GM12878 (cell line): ENCODE measurements at regions not wholly inside any gene's neighbourhood (a gene's known extent, or its start where the extent isn't known, plus 50 kb on each side); places are given as distances from the start of the nearest gene placed in this dataset.

ENCODE experiments used
- ATAC-seq: fragments of 200-7000 bp; cut with Tn5 transposase; 3 replicates; pipeline ENCODE4 v1.9.1; 2020; ENCODE audit warnings: mild to moderate bottlenecking, moderate library complexity
- BruUV-seq: library from RNA; stranded (reverse); fragments of 400-500 nt; replicated peaks from 2 replicates; lab custom pipeline; 2021; lab: Mats Ljungman, UMichigan
- CTCF ChIA-PET: fragments of 300-600 bp; sonication (Branson Sonifier 250); formaldehyde crosslinking; extraction: SDS; loops from one replicate; lab custom pipeline; 2021; ENCODE audit warnings: inconsistent platforms; lab: Yijun Ruan, JAX
- POLR2A ChIA-PET: fragments of 350-600 bp; formaldehyde crosslinking; extraction: SDS; loops from one replicate; lab custom pipeline; 2021; ENCODE audit warnings: inconsistent platforms; lab: Charles Lee
- RAD21 ChIA-PET: fragments of 300-600 bp; sonication (Branson Sonifier 250); formaldehyde crosslinking; loops from one replicate; lab custom pipeline; 2023; ENCODE audit warnings: antibody characterized with exemption; ENCODE audit not compliant: unreplicated experiment; lab: Charles Lee
- SMC1A ChIA-PET: fragments of 300-600 bp; sonication (Branson Sonifier 250); formaldehyde crosslinking; loops from one replicate; lab custom pipeline; 2023; ENCODE audit not compliant: unreplicated experiment, uncharacterized antibody; lab: Charles Lee
- DNase-seq: peaks from one replicate; pipeline ENCODE4 v3.0.0-alpha.2; 2011; ENCODE audit warnings: low read depth, low spot score
- FAIRE-seq: peaks from 3 replicates; lab custom pipeline; 2011; peaks lifted over from hg19 to GRCh38; lab: Jason Lieb, UNC
- H2AFZ ChIP-seq: 2 replicates; pipeline ENCODE4 v1.6.0; 2011; ENCODE audit warnings: low read depth, low read length, control low read depth; ENCODE audit not compliant: control insufficient read depth
- H3K27ac ChIP-seq: 2 replicates; pipeline ENCODE4 v1.5.1; 2011; ENCODE audit warnings: control low read depth; ENCODE audit not compliant: control insufficient read depth, insufficient read depth
- H3K27me3 ChIP-seq, 2 experiments: replicated peaks in 1 of 2; 2 replicates each; pipeline versions ENCODE4 v1.6.0 to v1.6.1; 2011; ENCODE audit warnings: low read length in 1 of 2; ENCODE audit not compliant: control insufficient read depth in 2 of 2, insufficient read depth in 2 of 2
- H3K36me3 ChIP-seq, 2 experiments: 2 replicates each; pipeline ENCODE4 v1.5.1; 2011; ENCODE audit warnings: low read length in 1 of 2; ENCODE audit not compliant: control insufficient read depth in 2 of 2, insufficient read depth in 2 of 2
- H3K4me1 ChIP-seq: 2 replicates; pipeline ENCODE4 v1.6.1; 2011; ENCODE audit warnings: mild to moderate bottlenecking, low read length, moderate library complexity, mixed read lengths; ENCODE audit not compliant: control insufficient read depth, insufficient read depth
- H3K4me2 ChIP-seq: 2 replicates; pipeline ENCODE4 v1.6.0; 2011; ENCODE audit warnings: control low read depth; ENCODE audit not compliant: control insufficient read depth, insufficient read depth
- H3K4me3 ChIP-seq: fragments of 200-600 bp; sonication (generic); 2 replicates; pipeline ENCODE4 v1.5.1; 2016
- H3K79me2 ChIP-seq: 2 replicates; pipeline ENCODE4 v1.6.0; 2011; ENCODE audit warnings: low read length; ENCODE audit not compliant: control insufficient read depth, insufficient read depth
- H3K9ac ChIP-seq: 2 replicates; pipeline ENCODE4 v1.8.0; 2011; ENCODE audit warnings: low read length, control low read depth, mixed read lengths; ENCODE audit not compliant: control insufficient read depth, insufficient read depth
- H3K9me3 ChIP-seq: replicated peaks from 3 replicates; pipeline ENCODE4 v1.5.1; 2011; ENCODE audit warnings: mild to moderate bottlenecking, low read length; ENCODE audit not compliant: control insufficient read depth, insufficient read depth
- H4K20me1 ChIP-seq: 2 replicates; pipeline ENCODE4 v1.6.0; 2011; ENCODE audit not compliant: control insufficient read depth, insufficient read depth
- BHLHE40 ChIP-seq, 2 experiments: fragments of 450-650 bp in 1 of 2; IDR thresholded peaks; 2 replicates each; pipeline ENCODE4 v1.6.1; 2011 to 2017; ENCODE audit warnings: low read depth in 2 of 2, borderline replicate concordance in 1 of 2, improper control_type of control experiment in 1 of 2, low read length in 1 of 2, mild to moderate bottlenecking in 1 of 2
- EED ChIP-seq: sonication (generic); IDR thresholded peaks from 2 replicates; pipeline ENCODE4 v1.6.1; 2016; ENCODE audit warnings: antibody characterized with exemption, low read depth
- HSF1 ChIP-seq: fragments of 150-350 bp; IDR thresholded peaks from 2 replicates; pipeline ENCODE4 v1.6.1; 2014; ENCODE audit warnings: mild to moderate bottlenecking, low read depth, low read length
- IRF5 ChIP-seq: fragments of 450-650 bp; IDR thresholded peaks from 2 replicates; pipeline ENCODE4 v1.6.1; 2017; ENCODE audit warnings: borderline replicate concordance
- JUNB ChIP-seq: IDR thresholded peaks from 2 replicates; pipeline ENCODE4 v1.6.1; 2016; ENCODE audit warnings: antibody characterized with exemption, mild to moderate bottlenecking
- JUND ChIP-seq: IDR thresholded peaks from 2 replicates; pipeline ENCODE4 v1.6.1; 2012; ENCODE audit warnings: low read depth, mild to moderate bottlenecking, low read length, improper control_type of control experiment, moderate library complexity
- KDM1A ChIP-seq: fragments of 200-600 bp; sonication (generic); IDR thresholded peaks from 2 replicates; pipeline ENCODE4 v1.6.1; 2016; ENCODE audit warnings: borderline replicate concordance
- LARP7 ChIP-seq: fragments of 450-650 bp; IDR thresholded peaks from 2 replicates; pipeline ENCODE4 v1.6.1; 2017; ENCODE audit warnings: mild to moderate bottlenecking
- MLLT1 ChIP-seq: fragments of 450-650 bp; IDR thresholded peaks from 2 replicates; pipeline ENCODE4 v1.6.1; 2016; ENCODE audit warnings: mild to moderate bottlenecking
- MYB ChIP-seq: fragments of 150-350 bp; IDR thresholded peaks from 2 replicates; pipeline ENCODE4 v1.6.1; 2014; ENCODE audit warnings: mild to moderate bottlenecking, low read depth, low read length, borderline replicate concordance
- POLR2AphosphoS2 ChIP-seq: IDR thresholded peaks from 2 replicates; pipeline ENCODE4 v1.6.1; 2011; ENCODE audit warnings: low read depth, mild to moderate bottlenecking, low read length, improper control_type of control experiment, moderate library complexity
- SMC3 ChIP-seq: IDR thresholded peaks from 2 replicates; pipeline ENCODE4 v1.6.1; 2011; ENCODE audit warnings: low read length, improper control_type of control experiment, borderline replicate concordance
- WGBS: methylation state at CpG from one replicate; pipeline ENCODE4 v1.1.6; 2016; ENCODE audit warnings: low lambda C conversion rate; ENCODE audit not compliant: insufficient replicate concordance, insufficient coverage; ENCODE audit errors: missing lambda C conversion rate; 5-methylcytosine and 5-hydroxymethylcytosine counted together
- in situ Hi-C: fragments of 300-500 bp; cut with MboI; formaldehyde crosslinking; loops from 9 replicates; pipeline ENCODE4 v1.14.3; 2018; ENCODE audit warnings: mixed read lengths
- intact Hi-C: fragments of 100-400 bp; cut with micrococcal nuclease; formaldehyde crosslinking; loops from one replicate; pipeline ENCODE4 v1.14.2; 2022; ENCODE audit not compliant: unreplicated experiment
- TF ChIP-seq, protein P1 (sequence below): fragments of 150-350 bp; IDR thresholded peaks from 2 replicates; pipeline ENCODE4 v1.6.1; 2016; ENCODE audit warnings: low read depth, low read length
- TF ChIP-seq, protein P2 (sequence below): IDR thresholded peaks from 2 replicates; pipeline ENCODE4 v1.6.1; 2011; ENCODE audit warnings: mild to moderate bottlenecking, low read depth, low read length, moderate library complexity; ENCODE audit not compliant: insufficient replicate concordance

GRCh38 chr15:69737916-69738315 is 285.3 kb downstream of the RPLP1 start (continued):
- TF ChIP-seq IRF5, result no peak

- ATAC-seq (no peak), FAIRE-seq (no peak), DNase-seq (no peak)
- H2AFZ ChIP-seq, result no peak overlapping the region
- in situ Hi-C loops, result no loop called here
- H3K27me3 ChIP-seq, result peaks cover 5 to 8% of the 10 kb centered on the region in 2 experiments
- no peaks in the 10 kb centered on the region for H3K4me1 ChIP-seq
- H3K9ac ChIP-seq, result no peak overlapping the region
- no TSS peak for BruUV-seq
- WGBS, result 0% methylated on average over 1 of the region's 1 CpG
- intact Hi-C loops, result no loop called here
- ChIA-PET POLR2A (interaction anchor here (0.5 kb wide), 1 partner anchor 358 kb away, joined by 3 read pairs; no protein-coding TSS in a partner anchor), RAD21 (no interaction called here), SMC1A (interaction anchor here (1.5 kb wide), 1 partner anchor 244 kb away, joined by 3 read pairs; no protein-coding TSS in a partner anchor), CTCF (no interaction called here)
- H3K36me3 ChIP-seq, result no peaks in the 10 kb centered on the region
- H3K9me3 ChIP-seq, result peaks cover 6% of the 10 kb centered on the region; the same call in 2 of the 3 replicates
- H3K27ac ChIP-seq, result no peak overlapping the region
- no peak overlapping the region for H3K4me2 ChIP-seq
- no peak overlapping the region for H3K4me3 ChIP-seq
- H4K20me1 ChIP-seq, result no peaks in the 10 kb centered on the region
- H3K79me2 ChIP-seq, result no peaks in the 10 kb centered on the region
- no peak for TF ChIP-seq LARP7
- TF ChIP-seq MYB, result no peak
- TF ChIP-seq HSF1, result no peak
- TF ChIP-seq, protein P1, sequence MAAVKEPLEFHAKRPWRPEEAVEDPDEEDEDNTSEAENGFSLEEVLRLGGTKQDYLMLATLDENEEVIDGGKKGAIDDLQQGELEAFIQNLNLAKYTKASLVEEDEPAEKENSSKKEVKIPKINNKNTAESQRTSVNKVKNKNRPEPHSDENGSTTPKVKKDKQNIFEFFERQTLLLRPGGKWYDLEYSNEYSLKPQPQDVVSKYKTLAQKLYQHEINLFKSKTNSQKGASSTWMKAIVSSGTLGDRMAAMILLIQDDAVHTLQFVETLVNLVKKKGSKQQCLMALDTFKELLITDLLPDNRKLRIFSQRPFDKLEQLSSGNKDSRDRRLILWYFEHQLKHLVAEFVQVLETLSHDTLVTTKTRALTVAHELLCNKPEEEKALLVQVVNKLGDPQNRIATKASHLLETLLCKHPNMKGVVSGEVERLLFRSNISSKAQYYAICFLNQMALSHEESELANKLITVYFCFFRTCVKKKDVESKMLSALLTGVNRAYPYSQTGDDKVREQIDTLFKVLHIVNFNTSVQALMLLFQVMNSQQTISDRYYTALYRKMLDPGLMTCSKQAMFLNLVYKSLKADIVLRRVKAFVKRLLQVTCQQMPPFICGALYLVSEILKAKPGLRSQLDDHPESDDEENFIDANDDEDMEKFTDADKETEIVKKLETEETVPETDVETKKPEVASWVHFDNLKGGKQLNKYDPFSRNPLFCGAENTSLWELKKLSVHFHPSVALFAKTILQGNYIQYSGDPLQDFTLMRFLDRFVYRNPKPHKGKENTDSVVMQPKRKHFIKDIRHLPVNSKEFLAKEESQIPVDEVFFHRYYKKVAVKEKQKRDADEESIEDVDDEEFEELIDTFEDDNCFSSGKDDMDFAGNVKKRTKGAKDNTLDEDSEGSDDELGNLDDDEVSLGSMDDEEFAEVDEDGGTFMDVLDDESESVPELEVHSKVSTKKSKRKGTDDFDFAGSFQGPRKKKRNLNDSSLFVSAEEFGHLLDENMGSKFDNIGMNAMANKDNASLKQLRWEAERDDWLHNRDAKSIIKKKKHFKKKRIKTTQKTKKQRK, result no peak
- TF ChIP-seq JUNB, result no peak
- TF ChIP-seq JUND, result no peak
- TF ChIP-seq POLR2AphosphoS2, result no peak
- no peak for TF ChIP-seq EED
- TF ChIP-seq, protein P2, sequence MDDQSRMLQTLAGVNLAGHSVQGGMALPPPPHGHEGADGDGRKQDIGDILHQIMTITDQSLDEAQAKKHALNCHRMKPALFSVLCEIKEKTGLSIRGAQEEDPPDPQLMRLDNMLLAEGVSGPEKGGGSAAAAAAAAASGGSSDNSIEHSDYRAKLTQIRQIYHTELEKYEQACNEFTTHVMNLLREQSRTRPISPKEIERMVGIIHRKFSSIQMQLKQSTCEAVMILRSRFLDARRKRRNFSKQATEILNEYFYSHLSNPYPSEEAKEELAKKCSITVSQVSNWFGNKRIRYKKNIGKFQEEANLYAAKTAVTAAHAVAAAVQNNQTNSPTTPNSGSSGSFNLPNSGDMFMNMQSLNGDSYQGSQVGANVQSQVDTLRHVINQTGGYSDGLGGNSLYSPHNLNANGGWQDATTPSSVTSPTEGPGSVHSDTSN, result no peak
- no peak for TF ChIP-seq SMC3
- no peak for TF ChIP-seq MLLT1
- TF ChIP-seq KDM1A, result no peak
- TF ChIP-seq BHLHE40 (IDR thresholded peaks at IDR 0.05; ENCODE audit: borderline replicate concordance in 1 of 2, low read depth in 2 of 2, low read length in 1 of 2), result no peak
Measured at GRCh38 chr15:69740684-69741083, 288.1 kb downstream of the RPLP1 start.
